Gastrocnemius medialis (tissue), 4 donors: ENCODE measurements at regions not wholly inside any gene's neighbourhood (a gene's known extent, or its start where the extent isn't known, plus 50 kb on each side); places are given as distances from the start of the nearest gene placed in this dataset.

ENCODE experiments used
- POLR2A ChIP-seq, 2 donors: fragments of 450-650 bp; IDR thresholded peaks; one replicate each; pipeline ENCODE4 v1.6.1; 2017; ENCODE audit warnings: antibody characterized with exemption in 2 of 2, mild to moderate bottlenecking in 2 of 2, moderate library complexity in 2 of 2
- TF ChIP-seq, protein P1 (sequence below), 5 experiments: fragments of 450-650 bp in 3 of 5; fragments of 200-600 bp in 2 of 5; sonication (generic) in 2 of 5; IDR thresholded peaks in 4 of 5; conservative IDR thresholded peaks in 1 of 5; 1 replicate in 4 of 5; 2 replicates in 1 of 5; pipeline ENCODE4 v1.5.1; 2016 to 2019; ENCODE audit warnings: antibody characterized with exemption in 5 of 5, mild to moderate bottlenecking in 3 of 5, moderate library complexity in 3 of 5

- TF ChIP-seq, protein P1, sequence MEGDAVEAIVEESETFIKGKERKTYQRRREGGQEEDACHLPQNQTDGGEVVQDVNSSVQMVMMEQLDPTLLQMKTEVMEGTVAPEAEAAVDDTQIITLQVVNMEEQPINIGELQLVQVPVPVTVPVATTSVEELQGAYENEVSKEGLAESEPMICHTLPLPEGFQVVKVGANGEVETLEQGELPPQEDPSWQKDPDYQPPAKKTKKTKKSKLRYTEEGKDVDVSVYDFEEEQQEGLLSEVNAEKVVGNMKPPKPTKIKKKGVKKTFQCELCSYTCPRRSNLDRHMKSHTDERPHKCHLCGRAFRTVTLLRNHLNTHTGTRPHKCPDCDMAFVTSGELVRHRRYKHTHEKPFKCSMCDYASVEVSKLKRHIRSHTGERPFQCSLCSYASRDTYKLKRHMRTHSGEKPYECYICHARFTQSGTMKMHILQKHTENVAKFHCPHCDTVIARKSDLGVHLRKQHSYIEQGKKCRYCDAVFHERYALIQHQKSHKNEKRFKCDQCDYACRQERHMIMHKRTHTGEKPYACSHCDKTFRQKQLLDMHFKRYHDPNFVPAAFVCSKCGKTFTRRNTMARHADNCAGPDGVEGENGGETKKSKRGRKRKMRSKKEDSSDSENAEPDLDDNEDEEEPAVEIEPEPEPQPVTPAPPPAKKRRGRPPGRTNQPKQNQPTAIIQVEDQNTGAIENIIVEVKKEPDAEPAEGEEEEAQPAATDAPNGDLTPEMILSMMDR (IDR thresholded peaks at IDR 0.05 in 4 of 5, conservative IDR thresholded peaks at IDR 0.05 in 1 of 5): no peak
- TF ChIP-seq POLR2A (IDR thresholded peaks at IDR 0.05): no peak
Observed at GRCh38 chr13:95492044-95492801, 60.3 kb upstream of the CLDN10 start.
